ENCODE measurements at regions not wholly inside any gene's neighbourhood (a gene's known extent, or its start where the extent isn't known, plus 50 kb on each side); places are given as distances from the start of the nearest gene placed in this dataset.

DNA sequence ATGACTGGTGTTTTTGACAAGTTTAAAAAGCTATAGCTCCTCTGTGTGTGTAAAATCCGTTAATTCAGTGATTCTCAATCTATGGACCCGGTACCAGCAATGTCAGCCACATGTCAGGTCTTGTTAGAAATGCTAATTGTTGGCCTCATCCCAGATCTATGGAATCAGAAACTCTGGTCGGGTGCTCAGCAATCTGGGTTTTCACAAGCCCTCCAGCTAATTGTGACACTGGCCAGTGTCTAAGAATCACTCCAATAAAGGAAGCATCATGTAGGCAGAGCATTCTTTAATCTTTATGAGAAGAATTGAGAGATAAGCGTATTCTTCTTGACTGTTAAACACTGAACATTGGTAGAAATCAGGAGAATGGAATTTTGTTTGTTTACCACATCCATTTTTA is 1498.2 kb upstream of the TENM3 start:
- no peaks in the 10 kb centered on the region for H3K36me3 ChIP-seq (ENCODE audit: low read depth)
- H3K4me3 ChIP-seq (ENCODE audit: severe bottlenecking) = no peak overlapping the region
- DNase-seq (ENCODE audit: low spot score) = no peak
- TF ChIP-seq, protein P1, sequence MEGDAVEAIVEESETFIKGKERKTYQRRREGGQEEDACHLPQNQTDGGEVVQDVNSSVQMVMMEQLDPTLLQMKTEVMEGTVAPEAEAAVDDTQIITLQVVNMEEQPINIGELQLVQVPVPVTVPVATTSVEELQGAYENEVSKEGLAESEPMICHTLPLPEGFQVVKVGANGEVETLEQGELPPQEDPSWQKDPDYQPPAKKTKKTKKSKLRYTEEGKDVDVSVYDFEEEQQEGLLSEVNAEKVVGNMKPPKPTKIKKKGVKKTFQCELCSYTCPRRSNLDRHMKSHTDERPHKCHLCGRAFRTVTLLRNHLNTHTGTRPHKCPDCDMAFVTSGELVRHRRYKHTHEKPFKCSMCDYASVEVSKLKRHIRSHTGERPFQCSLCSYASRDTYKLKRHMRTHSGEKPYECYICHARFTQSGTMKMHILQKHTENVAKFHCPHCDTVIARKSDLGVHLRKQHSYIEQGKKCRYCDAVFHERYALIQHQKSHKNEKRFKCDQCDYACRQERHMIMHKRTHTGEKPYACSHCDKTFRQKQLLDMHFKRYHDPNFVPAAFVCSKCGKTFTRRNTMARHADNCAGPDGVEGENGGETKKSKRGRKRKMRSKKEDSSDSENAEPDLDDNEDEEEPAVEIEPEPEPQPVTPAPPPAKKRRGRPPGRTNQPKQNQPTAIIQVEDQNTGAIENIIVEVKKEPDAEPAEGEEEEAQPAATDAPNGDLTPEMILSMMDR (IDR thresholded peaks at IDR 0.05; ENCODE audit: poor library complexity, severe bottlenecking) = no peak
- H3K9me3 ChIP-seq (ENCODE audit: severe bottlenecking) = no peaks in the 10 kb centered on the region
- no peaks in the 10 kb centered on the region for H3K4me1 ChIP-seq (ENCODE audit: insufficient read depth, poor library complexity, severe bottlenecking)
- ATAC-seq (ENCODE audit: low read depth) = no peak
- no peaks in the 10 kb centered on the region for H3K27me3 ChIP-seq (ENCODE audit: insufficient read depth, poor library complexity, severe bottlenecking)
- no peak overlapping the region for H3K27ac ChIP-seq (ENCODE audit: poor library complexity, severe bottlenecking)

DNA sequence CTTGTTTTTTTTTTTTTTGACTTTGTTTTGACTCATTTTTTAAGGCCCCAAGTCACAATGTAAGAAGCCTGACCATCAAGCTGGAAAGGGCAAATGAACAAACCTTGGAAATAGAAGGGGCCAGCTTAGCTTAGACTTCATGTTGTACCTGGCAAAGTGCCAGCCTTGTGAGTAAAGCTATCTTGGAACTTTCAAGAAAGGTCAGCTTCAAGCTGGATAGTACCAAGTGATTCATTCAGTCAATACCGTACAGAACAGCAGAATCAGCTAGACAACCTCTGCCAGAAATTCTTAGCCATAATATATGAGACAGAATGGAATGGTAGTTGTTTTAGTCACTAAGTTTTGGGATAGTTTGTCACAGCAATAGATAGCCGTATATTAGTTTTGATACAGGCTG is 1492.2 kb upstream of the TENM3 start:
- Histone ChIP-seq H3K27ac (ENCODE audit: poor library complexity, severe bottlenecking) (no peak overlapping the region), H3K4me3 (ENCODE audit: severe bottlenecking) (no peak overlapping the region), H3K27me3 (ENCODE audit: insufficient read depth, poor library complexity, severe bottlenecking) (no peaks in the 10 kb centered on the region), H3K4me1 (ENCODE audit: insufficient read depth, poor library complexity, severe bottlenecking) (no peaks in the 10 kb centered on the region), H3K36me3 (ENCODE audit: low read depth) (no peaks in the 10 kb centered on the region), H3K9me3 (ENCODE audit: severe bottlenecking) (no peaks in the 10 kb centered on the region)
- DNase-seq (ENCODE audit: low spot score) (no peak), ATAC-seq (ENCODE audit: low read depth) (peak; percentile 62; the same call in 2 of the 3 replicates)
- TF ChIP-seq, protein P1 (IDR thresholded peaks at IDR 0.05; ENCODE audit: poor library complexity, severe bottlenecking) = no peak

DNA sequence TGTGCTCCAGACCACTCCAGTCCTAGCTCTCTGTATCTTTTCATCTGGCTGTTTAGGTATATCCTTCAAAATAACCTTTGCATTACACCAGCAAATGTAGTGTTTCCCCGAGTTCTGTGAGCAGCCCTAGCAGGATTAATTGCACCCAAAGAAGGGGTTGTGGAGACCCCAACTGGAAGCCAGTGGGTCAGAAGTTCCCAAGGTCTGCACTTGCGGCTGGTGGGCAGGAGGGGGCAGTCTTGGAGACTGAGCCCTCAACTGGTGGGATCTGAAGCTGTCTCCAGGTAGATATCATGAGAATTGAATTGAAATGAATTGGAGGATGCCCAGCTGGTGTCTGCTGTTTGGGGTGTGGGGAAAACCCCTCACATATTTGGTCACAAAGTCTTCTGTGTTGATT is 1485.3 kb upstream of the TENM3 start:
- Histone ChIP-seq H3K9me3 (ENCODE audit: severe bottlenecking) (no peaks in the 10 kb centered on the region), H3K27me3 (ENCODE audit: insufficient read depth, poor library complexity, severe bottlenecking) (no peaks in the 10 kb centered on the region), H3K4me3 (ENCODE audit: severe bottlenecking) (no peak overlapping the region), H3K27ac (ENCODE audit: poor library complexity, severe bottlenecking) (no peak overlapping the region), H3K4me1 (ENCODE audit: insufficient read depth, poor library complexity, severe bottlenecking) (no peaks in the 10 kb centered on the region), H3K36me3 (ENCODE audit: low read depth) (no peaks in the 10 kb centered on the region)
- TF ChIP-seq, protein P1 (IDR thresholded peaks at IDR 0.05; ENCODE audit: poor library complexity, severe bottlenecking) = no peak
- no peak for DNase-seq (ENCODE audit: low spot score)
- no peak for ATAC-seq (ENCODE audit: low read depth)

DNA sequence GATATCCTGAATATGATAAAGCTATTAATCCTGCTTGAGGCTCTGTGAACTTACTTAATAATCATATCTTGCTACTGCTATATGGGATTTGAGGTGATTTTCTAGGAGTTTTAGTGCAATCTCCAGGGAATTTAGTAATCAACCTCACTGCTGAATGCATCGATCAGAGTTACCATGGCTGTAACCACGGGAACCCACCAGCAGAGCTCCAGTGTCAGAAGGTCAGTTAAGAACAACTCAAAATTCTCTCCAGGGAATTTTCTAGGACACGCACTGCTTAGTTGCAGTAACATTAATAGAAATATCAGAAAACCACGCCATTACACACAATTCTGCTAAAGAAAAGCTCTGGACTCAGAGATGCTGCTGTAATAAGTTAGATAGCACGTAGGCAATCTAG is 1477.2 kb upstream of the TENM3 start:
- no peaks in the 10 kb centered on the region for H3K36me3 ChIP-seq (ENCODE audit: low read depth)
- H3K27me3 ChIP-seq (ENCODE audit: insufficient read depth, poor library complexity, severe bottlenecking) = no peaks in the 10 kb centered on the region
- no peaks in the 10 kb centered on the region for H3K9me3 ChIP-seq (ENCODE audit: severe bottlenecking)
- ATAC-seq (ENCODE audit: low read depth) (no peak), DNase-seq (ENCODE audit: low spot score) (no peak)
- H3K4me1 ChIP-seq (ENCODE audit: insufficient read depth, poor library complexity, severe bottlenecking) = no peaks in the 10 kb centered on the region
- no peak overlapping the region for H3K4me3 ChIP-seq (ENCODE audit: severe bottlenecking)
- TF ChIP-seq, protein P1 (IDR thresholded peaks at IDR 0.05; ENCODE audit: poor library complexity, severe bottlenecking) = no peak
- no peak overlapping the region for H3K27ac ChIP-seq (ENCODE audit: poor library complexity, severe bottlenecking)

DNA sequence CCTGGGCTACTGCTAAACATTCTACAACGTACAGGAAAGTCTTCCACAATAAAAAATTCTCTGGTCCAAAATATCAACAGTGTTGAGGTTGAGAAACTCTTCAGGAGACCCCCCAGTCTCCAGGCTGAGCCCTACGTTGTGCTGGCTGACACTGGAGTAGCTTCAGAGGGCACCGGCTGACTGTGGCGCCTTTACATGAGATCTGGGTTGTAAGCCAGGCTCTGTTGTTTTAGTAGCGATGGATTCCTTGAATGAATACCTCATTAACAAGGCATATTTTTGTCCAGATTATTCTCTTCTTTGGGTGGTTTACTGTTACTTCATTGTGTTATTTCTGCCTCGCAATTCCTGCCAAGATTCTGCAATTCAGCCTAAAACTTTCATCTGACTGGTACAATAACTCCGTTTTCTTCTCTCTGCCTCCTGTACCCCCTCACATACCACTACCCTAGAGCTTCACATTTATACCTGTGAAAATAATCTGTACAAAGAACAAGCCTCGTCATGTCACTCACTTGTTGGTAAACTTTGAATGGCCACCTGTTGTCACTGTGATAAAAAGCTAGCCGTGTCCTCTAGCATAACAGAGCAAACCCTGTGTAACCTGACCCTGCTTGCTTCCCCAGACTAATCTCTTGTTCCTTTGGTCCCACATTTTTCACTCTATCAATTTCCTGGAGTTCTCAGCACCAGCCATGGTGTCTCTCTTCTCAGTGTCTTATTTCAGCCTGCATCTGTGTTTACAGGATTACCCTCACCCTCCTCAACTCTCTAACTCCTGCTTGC is 1476.1 kb upstream of the TENM3 start:
- ATAC-seq (ENCODE audit: low read depth) (no peak), DNase-seq (ENCODE audit: low spot score) (no peak)
- H3K36me3 ChIP-seq (ENCODE audit: low read depth) = no peaks in the 10 kb centered on the region
- no peak overlapping the region for H3K27ac ChIP-seq (ENCODE audit: poor library complexity, severe bottlenecking)
- H3K9me3 ChIP-seq (ENCODE audit: severe bottlenecking) = no peaks in the 10 kb centered on the region
- TF ChIP-seq, protein P1 (IDR thresholded peaks at IDR 0.05; ENCODE audit: poor library complexity, severe bottlenecking) = no peak
- no peaks in the 10 kb centered on the region for H3K27me3 ChIP-seq (ENCODE audit: insufficient read depth, poor library complexity, severe bottlenecking)
- H3K4me1 ChIP-seq (ENCODE audit: insufficient read depth, poor library complexity, severe bottlenecking) = no peaks in the 10 kb centered on the region
- no peak overlapping the region for H3K4me3 ChIP-seq (ENCODE audit: severe bottlenecking)

Data from RWPE2 (cell line).